Neural crest cell (in vitro differentiated cells): ENCODE measurements at regions not wholly inside any gene's neighbourhood (a gene's known extent, or its start where the extent isn't known, plus 50 kb on each side); places are given as distances from the start of the nearest gene placed in this dataset.

Experiments
- DNase-seq: peaks from one replicate; pipeline ENCODE4 v3.0.0; 2021; ENCODE audit warnings: low read depth, mixed read lengths, low spot score
- H3K27ac Mint-ChIP-seq: one replicate; pipeline ENCODE4 v1.8.0; 2021; ENCODE audit warnings: mild to moderate bottlenecking, mixed read lengths; ENCODE audit not compliant: unreplicated experiment
- H3K27me3 Mint-ChIP-seq: 2 replicates; pipeline ENCODE4 v1.8.0; 2021; ENCODE audit warnings: low read depth, mild to moderate bottlenecking, mixed read lengths
- H3K36me3 Mint-ChIP-seq: 2 replicates; pipeline ENCODE4 v1.8.0; 2021; ENCODE audit warnings: low read depth, mild to moderate bottlenecking, mixed read lengths
- H3K4me1 Mint-ChIP-seq: 2 replicates; pipeline ENCODE4 v1.8.0; 2021; ENCODE audit warnings: mixed read lengths
- H3K4me3 Mint-ChIP-seq: one replicate; pipeline ENCODE4 v1.8.0; 2021; ENCODE audit warnings: mild to moderate bottlenecking, mixed read lengths
- H3K9me3 Mint-ChIP-seq: 2 replicates; pipeline ENCODE4 v1.8.0; 2021; ENCODE audit warnings: mixed read lengths
- TF ChIP-seq, protein P1 (sequence below): fragments of 200-600 bp; sonication (generic); conservative IDR thresholded peaks from 2 replicates; pipeline ENCODE4 v1.5.0; 2021; ENCODE audit warnings: antibody characterized with exemption, mild to moderate bottlenecking

GRCh38 chr9:90038763-90039162 lies 434.0 kb downstream of the GADD45G start:
- Mint-ChIP-seq H3K27ac (no peak overlapping the region), H3K4me3 (no peak overlapping the region), H3K27me3 (no peaks in the 10 kb centered on the region), H3K36me3 (no peaks in the 10 kb centered on the region), H3K4me1 (no peaks in the 10 kb centered on the region), H3K9me3 (peaks cover 3% of the 10 kb centered on the region)
- TF ChIP-seq, protein P1, sequence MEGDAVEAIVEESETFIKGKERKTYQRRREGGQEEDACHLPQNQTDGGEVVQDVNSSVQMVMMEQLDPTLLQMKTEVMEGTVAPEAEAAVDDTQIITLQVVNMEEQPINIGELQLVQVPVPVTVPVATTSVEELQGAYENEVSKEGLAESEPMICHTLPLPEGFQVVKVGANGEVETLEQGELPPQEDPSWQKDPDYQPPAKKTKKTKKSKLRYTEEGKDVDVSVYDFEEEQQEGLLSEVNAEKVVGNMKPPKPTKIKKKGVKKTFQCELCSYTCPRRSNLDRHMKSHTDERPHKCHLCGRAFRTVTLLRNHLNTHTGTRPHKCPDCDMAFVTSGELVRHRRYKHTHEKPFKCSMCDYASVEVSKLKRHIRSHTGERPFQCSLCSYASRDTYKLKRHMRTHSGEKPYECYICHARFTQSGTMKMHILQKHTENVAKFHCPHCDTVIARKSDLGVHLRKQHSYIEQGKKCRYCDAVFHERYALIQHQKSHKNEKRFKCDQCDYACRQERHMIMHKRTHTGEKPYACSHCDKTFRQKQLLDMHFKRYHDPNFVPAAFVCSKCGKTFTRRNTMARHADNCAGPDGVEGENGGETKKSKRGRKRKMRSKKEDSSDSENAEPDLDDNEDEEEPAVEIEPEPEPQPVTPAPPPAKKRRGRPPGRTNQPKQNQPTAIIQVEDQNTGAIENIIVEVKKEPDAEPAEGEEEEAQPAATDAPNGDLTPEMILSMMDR, result no peak
- DNase-seq, result no peak

GRCh38 chr9:90044263-90044662 lies 439.5 kb downstream of the GADD45G start:
- H3K27ac Mint-ChIP-seq, result no peak overlapping the region
- no peaks in the 10 kb centered on the region for H3K36me3 Mint-ChIP-seq
- TF ChIP-seq, protein P1, result no peak
- no peak overlapping the region for H3K4me3 Mint-ChIP-seq
- H3K9me3 Mint-ChIP-seq, result peaks cover 3% of the 10 kb centered on the region
- H3K4me1 Mint-ChIP-seq, result peaks cover 8% of the 10 kb centered on the region
- no peak for DNase-seq
- peaks cover 4% of the 10 kb centered on the region for H3K27me3 Mint-ChIP-seq

GRCh38 chr9:90044710-90045151 lies 439.9 kb downstream of the GADD45G start:
- Mint-ChIP-seq H3K36me3 (no peaks in the 10 kb centered on the region), H3K27ac (no peak overlapping the region), H3K4me3 (no peak overlapping the region), H3K9me3 (peaks cover 1% of the 10 kb centered on the region), H3K27me3 (peaks cover 4% of the 10 kb centered on the region), H3K4me1 (peaks cover 8% of the 10 kb centered on the region)
- DNase-seq, result no peak
- TF ChIP-seq, protein P1, result no peak

- Mint-ChIP-seq H3K27me3 (peaks cover 4% of the 10 kb centered on the region), H3K4me3 (no peak overlapping the region), H3K4me1 (peaks cover 8% of the 10 kb centered on the region), H3K9me3 (no peaks in the 10 kb centered on the region), H3K27ac (no peak overlapping the region), H3K36me3 (no peaks in the 10 kb centered on the region)
- TF ChIP-seq, protein P1, result no peak
- DNase-seq, result no peak
Measured at GRCh38 chr9:90046317-90046861, 441.6 kb downstream of the GADD45G start.

- Mint-ChIP-seq H3K4me1 (peaks cover 8% of the 10 kb centered on the region), H3K27ac (no peak overlapping the region), H3K27me3 (peaks cover 12% of the 10 kb centered on the region), H3K4me3 (no peak overlapping the region), H3K36me3 (no peaks in the 10 kb centered on the region), H3K9me3 (no peaks in the 10 kb centered on the region)
- TF ChIP-seq, protein P1, result no peak
- no peak for DNase-seq
Measured at GRCh38 chr9:90047828-90048227, 443.0 kb downstream of the GADD45G start.
